Endodermal cell (in vitro differentiated cells): ENCODE measurements at regions not wholly inside any gene's neighbourhood (a gene's known extent, or its start where the extent isn't known, plus 50 kb on each side); places are given as distances from the start of the nearest gene placed in this dataset.

Experiments used
- DNase-seq: peaks from one replicate; pipeline ENCODE4 v3.0.0-alpha.2; 2017
- H3K27ac ChIP-seq: 2 replicates; pipeline ENCODE4 v1.5.1; 2013; ENCODE audit warnings: mild to moderate bottlenecking, low read depth, low read length, moderate library complexity
- H3K27me3 ChIP-seq: 2 replicates; pipeline ENCODE4 v1.6.1; 2013; ENCODE audit warnings: mild to moderate bottlenecking, low read length, moderate library complexity; ENCODE audit not compliant: insufficient read depth, control insufficient read depth, poor library complexity, severe bottlenecking
- H3K36me3 ChIP-seq: 2 replicates; pipeline ENCODE4 v1.7.0; 2013; ENCODE audit warnings: mild to moderate bottlenecking, low read length, moderate library complexity; ENCODE audit not compliant: control insufficient read depth, insufficient read depth
- H3K4me1 ChIP-seq: one replicate; pipeline ENCODE4 v1.7.0; 2013; ENCODE audit warnings: low read length; ENCODE audit not compliant: control insufficient read depth, insufficient read depth
- H3K4me3 ChIP-seq: 2 replicates; pipeline ENCODE4 v1.5.1; 2013; ENCODE audit warnings: mild to moderate bottlenecking, low read length, moderate library complexity
- H3K9ac ChIP-seq: 2 replicates; pipeline ENCODE4 v1.6.1; 2013; ENCODE audit warnings: mild to moderate bottlenecking, low read length, moderate library complexity; ENCODE audit not compliant: poor library complexity, severe bottlenecking; ENCODE audit errors: extremely low read depth
- H3K9me3 ChIP-seq: 2 replicates; pipeline ENCODE4 v1.6.1; 2013; ENCODE audit warnings: mild to moderate bottlenecking, low read length, moderate library complexity; ENCODE audit not compliant: control insufficient read depth
- H3K27ac Mint-ChIP-seq: 2 replicates; pipeline ENCODE4 v1.8.0; 2020; ENCODE audit warnings: mixed read lengths
- H3K27me3 Mint-ChIP-seq: 2 replicates; pipeline ENCODE4 v1.8.0; 2021; ENCODE audit warnings: mild to moderate bottlenecking, mixed read lengths; ENCODE audit not compliant: insufficient read depth
- H3K36me3 Mint-ChIP-seq: 2 replicates; pipeline ENCODE4 v1.8.0; 2020; ENCODE audit warnings: low read depth, mixed read lengths
- H3K4me1 Mint-ChIP-seq: 2 replicates; pipeline ENCODE4 v1.8.0; 2020; ENCODE audit warnings: mixed read lengths
- H3K4me3 Mint-ChIP-seq: 2 replicates; pipeline ENCODE4 v1.8.0; 2020; ENCODE audit warnings: mild to moderate bottlenecking, moderate library complexity, mixed read lengths
- H3K9me3 Mint-ChIP-seq: 2 replicates; pipeline ENCODE4 v1.8.0; 2020; ENCODE audit warnings: mild to moderate bottlenecking, mixed read lengths
- CTCF ChIP-seq: fragments of 200-600 bp; sonication (generic); conservative IDR thresholded peaks from 2 replicates; pipeline ENCODE4 v1.5.0; 2021; ENCODE audit warnings: antibody characterized with exemption, mild to moderate bottlenecking
- WGBS, 2 experiments: methylation state at CpG; one replicate each; pipeline versions ENCODE4 v1.1.5 to v1.1.7; 2013; ENCODE audit warnings: missing lambda C conversion rate in 2 of 2, mixed read lengths in 1 of 2; ENCODE audit not compliant: insufficient coverage in 1 of 2, insufficient read length in 1 of 2; 5-methylcytosine and 5-hydroxymethylcytosine counted together

- Mint-ChIP-seq H3K36me3 (no peaks in the 10 kb centered on the region), H3K4me1 (peaks cover 3% of the 10 kb centered on the region), H3K4me3 (no peak overlapping the region), H3K27me3 (no peaks in the 10 kb centered on the region), H3K9me3 (no peaks in the 10 kb centered on the region), H3K27ac (no peak overlapping the region)
- no peaks in the 10 kb centered on the region for H3K9me3 ChIP-seq
- H3K4me1 ChIP-seq = no peaks in the 10 kb centered on the region
- no peak overlapping the region for H3K27ac ChIP-seq
- H3K4me3 ChIP-seq = no peak overlapping the region
- DNase-seq = no peak
- no peaks in the 10 kb centered on the region for H3K36me3 ChIP-seq
- no peak for TF ChIP-seq CTCF
- no peaks in the 10 kb centered on the region for H3K27me3 ChIP-seq
- WGBS, 2 experiments = 96% methylated on average over 3 of the region's 4 CpGs; no CpG with 5 or more reads in 1 of the 2 experiments
- H3K9ac ChIP-seq = no peak overlapping the region
Measured at GRCh38 chr11:29251738-29252137, 765.1 kb downstream of the KCNA4 start.

- no peak overlapping the region for H3K9ac ChIP-seq
- Mint-ChIP-seq H3K27me3 (no peaks in the 10 kb centered on the region), H3K4me1 (peaks cover 3% of the 10 kb centered on the region), H3K27ac (no peak overlapping the region), H3K4me3 (no peak overlapping the region), H3K9me3 (no peaks in the 10 kb centered on the region), H3K36me3 (no peaks in the 10 kb centered on the region)
- DNase-seq = no peak
- no peaks in the 10 kb centered on the region for H3K4me1 ChIP-seq
- no peak for TF ChIP-seq CTCF
- no peak overlapping the region for H3K4me3 ChIP-seq
- 87 to 90% methylated on average over 2 of the region's 2 CpGs for WGBS, 2 experiments
- H3K9me3 ChIP-seq = no peaks in the 10 kb centered on the region
- no peaks in the 10 kb centered on the region for H3K36me3 ChIP-seq
- H3K27me3 ChIP-seq = no peaks in the 10 kb centered on the region
- no peak overlapping the region for H3K27ac ChIP-seq
Measured at GRCh38 chr11:29249713-29250112, 767.1 kb downstream of the KCNA4 start.

DNA sequence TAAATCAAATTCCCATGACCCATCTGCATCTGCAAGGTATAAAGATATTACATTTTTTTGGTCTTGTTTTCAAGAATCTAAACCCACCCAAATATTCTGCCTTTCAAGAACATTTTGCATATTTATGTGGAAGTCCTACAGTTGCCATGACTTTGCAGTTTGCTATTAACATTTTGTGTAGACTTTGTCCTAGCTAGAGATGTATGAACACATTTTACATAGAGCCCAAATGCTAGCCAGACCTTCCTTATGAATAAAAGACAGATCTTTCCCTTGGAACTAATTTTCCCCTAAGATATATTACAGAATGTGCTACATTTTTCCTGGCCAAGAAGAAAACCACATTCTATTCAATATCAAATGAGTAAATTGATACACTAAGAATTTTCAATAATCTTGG lies 772.5 kb downstream of the KCNA4 start:
- no peak overlapping the region for H3K27ac Mint-ChIP-seq
- H3K36me3 Mint-ChIP-seq = no peaks in the 10 kb centered on the region
- TF ChIP-seq CTCF = no peak
- no peaks in the 10 kb centered on the region for H3K9me3 Mint-ChIP-seq
- no peaks in the 10 kb centered on the region for H3K27me3 Mint-ChIP-seq
- no peak for DNase-seq
- no peak overlapping the region for H3K4me3 ChIP-seq
- peaks cover 3% of the 10 kb centered on the region for H3K4me1 Mint-ChIP-seq
- no peak overlapping the region for H3K9ac ChIP-seq
- H3K27ac ChIP-seq = no peak overlapping the region
- H3K36me3 ChIP-seq = no peaks in the 10 kb centered on the region
- no peaks in the 10 kb centered on the region for H3K9me3 ChIP-seq
- H3K4me1 ChIP-seq = no peaks in the 10 kb centered on the region
- no peak overlapping the region for H3K4me3 Mint-ChIP-seq
- H3K27me3 ChIP-seq = no peaks in the 10 kb centered on the region
